ENCODE measurements at regions not wholly inside any gene's neighbourhood (a gene's known extent, or its start where the extent isn't known, plus 50 kb on each side); places are given as distances from the start of the nearest gene placed in this dataset.

DNA sequence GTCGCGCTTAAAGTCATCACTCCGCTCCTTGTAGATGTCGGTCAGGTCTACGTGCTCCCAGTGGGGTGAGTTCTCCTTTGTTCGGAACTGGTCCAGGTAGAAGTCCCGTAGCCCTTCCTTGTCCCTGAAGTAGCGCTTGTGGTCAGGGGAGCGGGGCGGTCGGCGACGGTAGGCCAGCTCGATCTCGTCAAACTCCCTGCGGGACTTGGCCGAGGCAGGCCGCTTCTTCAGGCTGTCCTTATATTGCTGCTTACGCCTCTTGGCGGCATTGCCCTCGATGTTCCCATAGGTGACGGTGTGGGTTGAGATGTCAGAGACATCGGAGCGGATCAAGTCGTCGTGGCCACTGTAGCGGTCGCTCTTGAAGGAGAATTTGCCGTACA, 367.2 kb downstream of the EMP1 start:
- H3K4me3 ChIP-seq (replicated peaks in 1 of 2; ENCODE audit: low read depth in 2 of 2, low read length in 2 of 2), result no peak overlapping the region
- DNase-seq (ENCODE audit: low read depth in 2 of 2), result no peak
- TF ChIP-seq, protein P1, sequence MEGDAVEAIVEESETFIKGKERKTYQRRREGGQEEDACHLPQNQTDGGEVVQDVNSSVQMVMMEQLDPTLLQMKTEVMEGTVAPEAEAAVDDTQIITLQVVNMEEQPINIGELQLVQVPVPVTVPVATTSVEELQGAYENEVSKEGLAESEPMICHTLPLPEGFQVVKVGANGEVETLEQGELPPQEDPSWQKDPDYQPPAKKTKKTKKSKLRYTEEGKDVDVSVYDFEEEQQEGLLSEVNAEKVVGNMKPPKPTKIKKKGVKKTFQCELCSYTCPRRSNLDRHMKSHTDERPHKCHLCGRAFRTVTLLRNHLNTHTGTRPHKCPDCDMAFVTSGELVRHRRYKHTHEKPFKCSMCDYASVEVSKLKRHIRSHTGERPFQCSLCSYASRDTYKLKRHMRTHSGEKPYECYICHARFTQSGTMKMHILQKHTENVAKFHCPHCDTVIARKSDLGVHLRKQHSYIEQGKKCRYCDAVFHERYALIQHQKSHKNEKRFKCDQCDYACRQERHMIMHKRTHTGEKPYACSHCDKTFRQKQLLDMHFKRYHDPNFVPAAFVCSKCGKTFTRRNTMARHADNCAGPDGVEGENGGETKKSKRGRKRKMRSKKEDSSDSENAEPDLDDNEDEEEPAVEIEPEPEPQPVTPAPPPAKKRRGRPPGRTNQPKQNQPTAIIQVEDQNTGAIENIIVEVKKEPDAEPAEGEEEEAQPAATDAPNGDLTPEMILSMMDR (IDR thresholded peaks at IDR 0.05; ENCODE audit: low read depth, low read length), result no peak

DNA sequence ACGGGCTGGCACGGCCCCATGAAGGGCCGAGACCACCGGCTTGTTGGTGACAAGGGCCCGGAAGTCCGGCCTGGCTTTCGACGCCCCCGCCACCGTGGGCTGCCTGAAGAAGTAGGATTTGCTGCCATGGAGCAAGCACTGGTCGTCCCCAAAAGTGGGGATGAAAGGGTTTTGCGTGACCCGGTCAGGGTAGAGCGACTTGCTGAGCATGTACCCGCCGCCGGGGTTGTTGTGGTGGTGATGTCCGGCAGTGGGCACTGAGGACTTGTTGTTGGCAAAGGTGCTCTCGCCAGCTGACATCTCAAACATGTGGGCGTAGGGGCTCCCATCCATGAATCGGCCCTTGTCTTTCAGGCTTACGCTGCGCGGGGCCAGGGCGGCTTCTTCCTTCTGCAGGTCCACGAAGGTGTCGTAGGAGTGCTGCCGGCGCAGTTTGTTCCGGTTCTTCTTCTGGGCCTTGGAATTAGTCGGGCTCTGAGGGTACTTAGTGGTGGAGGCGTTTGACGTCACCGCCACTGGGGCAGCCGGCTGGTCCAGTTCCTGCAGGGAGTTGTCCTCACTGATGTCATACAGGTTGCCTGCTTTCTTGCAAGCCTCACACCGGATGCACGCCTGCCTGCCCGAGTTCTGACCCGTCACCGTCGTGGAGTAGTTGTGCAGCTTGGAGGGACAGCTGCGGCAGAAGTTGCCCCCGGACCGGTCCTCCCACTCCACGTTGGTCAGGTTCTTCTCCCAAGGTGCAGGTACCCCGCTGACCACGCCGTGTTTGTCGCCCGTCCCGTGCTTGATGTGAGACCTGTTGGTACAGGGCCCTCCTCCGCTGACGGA, 366.6 kb downstream of the EMP1 start:
- H3K4me3 ChIP-seq (replicated peaks in 1 of 2; ENCODE audit: low read depth in 2 of 2, low read length in 2 of 2), result no peak overlapping the region
- TF ChIP-seq, protein P1 (IDR thresholded peaks at IDR 0.05; ENCODE audit: low read depth, low read length), result no peak
- no peak for DNase-seq (ENCODE audit: low read depth in 2 of 2)

DNA sequence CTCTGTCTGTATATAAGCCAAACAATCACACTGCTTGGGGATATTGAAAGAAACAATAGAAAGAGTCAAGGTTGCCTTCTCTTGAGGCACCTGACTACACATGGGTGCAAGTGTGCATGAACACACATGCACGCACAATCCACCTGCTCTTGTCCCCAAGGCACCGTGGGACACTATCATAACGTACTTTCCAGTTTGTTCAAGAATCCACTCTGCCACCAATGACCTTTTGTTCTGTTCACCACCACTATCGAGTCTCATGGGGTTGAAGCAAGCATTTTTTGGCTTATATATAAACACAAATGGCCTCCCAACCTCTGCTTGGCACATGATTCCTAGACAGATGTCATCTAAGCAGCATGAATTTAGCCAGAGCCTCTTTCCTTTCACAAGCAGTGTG, 365.4 kb downstream of the EMP1 start:
- no peak for DNase-seq (ENCODE audit: low read depth in 2 of 2)
- TF ChIP-seq, protein P1 (IDR thresholded peaks at IDR 0.05; ENCODE audit: low read depth, low read length), result no peak

DNA sequence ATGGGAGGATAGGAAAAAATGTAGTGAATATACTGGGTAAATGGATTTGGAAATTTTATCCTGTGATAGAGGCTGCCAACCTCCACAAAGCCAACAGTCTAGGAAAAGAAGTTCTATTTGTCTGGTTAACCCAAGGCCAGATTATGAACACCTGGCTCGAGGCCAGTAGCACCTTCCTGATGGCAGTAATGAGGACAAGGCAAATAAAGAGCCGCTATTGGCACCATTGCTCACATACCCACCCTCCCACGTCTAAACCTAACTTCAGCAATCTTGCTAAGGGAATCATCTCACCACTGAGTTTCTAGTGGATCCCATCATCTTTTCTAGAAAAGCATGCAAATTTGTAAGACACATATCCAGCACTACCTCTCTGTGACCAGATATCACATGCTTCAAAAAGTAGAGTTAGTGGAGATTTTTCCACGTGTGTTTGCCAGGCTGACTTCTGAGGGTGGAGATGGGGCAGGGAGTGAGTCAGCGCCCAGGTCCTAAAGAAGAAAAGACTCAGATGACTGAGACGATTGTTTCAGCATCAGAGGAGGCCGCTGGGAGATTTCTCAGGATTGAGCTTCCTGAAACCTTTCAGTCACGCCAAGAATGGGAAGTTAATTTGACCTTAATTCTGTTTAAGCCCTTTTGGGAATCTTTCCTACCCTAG, 362.9 kb downstream of the EMP1 start:
- H3K4me3 ChIP-seq (replicated peaks in 1 of 2; ENCODE audit: low read depth in 2 of 2, low read length in 2 of 2), result no peak overlapping the region
- no peak for DNase-seq (ENCODE audit: low read depth in 2 of 2)
- TF ChIP-seq, protein P1 (IDR thresholded peaks at IDR 0.05; ENCODE audit: low read depth, low read length), result no peak

More for the DNA sequence above, 365.4 kb downstream of the EMP1 start:
- no peak overlapping the region for H3K4me3 ChIP-seq (replicated peaks in 1 of 2; ENCODE audit: low read depth in 2 of 2, low read length in 2 of 2)

DNA sequence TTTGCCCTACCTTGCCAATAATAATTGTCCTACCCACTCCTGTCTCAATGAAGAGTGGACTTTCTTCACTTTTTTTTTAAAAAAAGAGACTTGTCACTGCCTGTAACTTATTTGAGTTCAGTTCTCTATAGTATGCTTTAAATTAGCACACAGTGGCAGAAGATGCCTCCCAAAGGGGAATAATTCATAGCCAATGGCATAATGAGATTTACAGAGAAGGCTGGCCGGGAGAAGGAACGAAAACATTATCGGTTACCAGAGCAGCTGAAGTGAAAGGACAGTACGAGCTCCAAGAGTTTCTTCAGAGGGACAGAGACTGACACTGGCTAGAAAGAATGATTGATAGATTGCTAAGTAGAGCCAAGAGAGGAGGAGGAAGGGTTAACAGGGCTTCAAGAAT, 356.3 kb downstream of the EMP1 start:
- no peak overlapping the region for H3K4me3 ChIP-seq (replicated peaks in 1 of 2; ENCODE audit: low read depth in 2 of 2, low read length in 2 of 2)
- DNase-seq (ENCODE audit: low read depth in 2 of 2), result no peak
- TF ChIP-seq, protein P1 (IDR thresholded peaks at IDR 0.05; ENCODE audit: low read depth, low read length), result no peak

DNA sequence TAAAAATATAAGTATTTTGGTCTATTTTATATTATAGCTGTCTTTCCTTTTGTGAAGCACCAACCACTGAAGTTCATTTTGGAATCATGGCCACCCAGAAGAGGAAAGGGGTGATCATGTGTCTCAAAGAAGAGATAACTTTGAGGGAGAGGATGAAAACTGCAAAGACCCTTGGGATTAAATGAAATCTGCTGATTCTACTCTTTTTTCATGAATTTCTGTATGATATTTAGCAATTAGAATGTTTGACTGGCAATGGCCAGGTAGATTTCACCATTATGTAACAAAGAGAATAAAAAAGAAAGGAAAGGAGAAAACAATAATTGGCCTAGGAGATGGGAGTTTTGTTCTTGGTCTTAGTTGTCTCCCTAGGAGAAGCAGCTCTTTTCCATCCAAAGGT, 350.8 kb downstream of the EMP1 start:
- DNase-seq (ENCODE audit: low read depth in 2 of 2), result no peak
- H3K4me3 ChIP-seq (replicated peaks in 1 of 2; ENCODE audit: low read depth in 2 of 2, low read length in 2 of 2), result no peak overlapping the region
- TF ChIP-seq, protein P1 (IDR thresholded peaks at IDR 0.05; ENCODE audit: low read depth, low read length), result no peak

Measured in cardiac fibroblast (primary cell).